BJ (cell line): ENCODE measurements at regions not wholly inside any gene's neighbourhood (a gene's known extent, or its start where the extent isn't known, plus 50 kb on each side); places are given as distances from the start of the nearest gene placed in this dataset.

ENCODE experiments used
- CTCF ChIA-PET: fragments of 350-600 bp; formaldehyde crosslinking; extraction: SDS; loops from one replicate; lab custom pipeline; 2021; ENCODE audit warnings: antibody characterized with exemption, inconsistent platforms; lab: Yijun Ruan, JAX
- POLR2A ChIA-PET: fragments of 300-600 bp; sonication (Branson Sonifier 250); formaldehyde crosslinking; extraction: SDS; loops from one replicate; lab custom pipeline; 2021; ENCODE audit warnings: antibody characterized with exemption; lab: Charles Lee
- DNase-seq: peaks from one replicate; pipeline ENCODE4 v3.0.0-alpha.2; 2011; ENCODE audit warnings: low read depth
- H3K27me3 ChIP-seq: 2 replicates; pipeline ENCODE4 v1.6.0; 2011; ENCODE audit warnings: low read length; ENCODE audit not compliant: control insufficient read depth, insufficient read depth
- H3K36me3 ChIP-seq: 2 replicates; pipeline ENCODE4 v1.5.1; 2011; ENCODE audit warnings: low read length; ENCODE audit not compliant: control insufficient read depth, insufficient read depth
- H3K4me3 ChIP-seq: 2 replicates; pipeline ENCODE4 v1.5.1; 2011; ENCODE audit warnings: low read depth, mild to moderate bottlenecking, control low read depth, low read length
- CTCF ChIP-seq: IDR thresholded peaks from 2 replicates; pipeline ENCODE4 v1.5.1; 2011; ENCODE audit warnings: low read depth, mild to moderate bottlenecking, control low read depth, inconsistent platforms, low read length, moderate library complexity; ENCODE audit not compliant: insufficient read depth

DNA sequence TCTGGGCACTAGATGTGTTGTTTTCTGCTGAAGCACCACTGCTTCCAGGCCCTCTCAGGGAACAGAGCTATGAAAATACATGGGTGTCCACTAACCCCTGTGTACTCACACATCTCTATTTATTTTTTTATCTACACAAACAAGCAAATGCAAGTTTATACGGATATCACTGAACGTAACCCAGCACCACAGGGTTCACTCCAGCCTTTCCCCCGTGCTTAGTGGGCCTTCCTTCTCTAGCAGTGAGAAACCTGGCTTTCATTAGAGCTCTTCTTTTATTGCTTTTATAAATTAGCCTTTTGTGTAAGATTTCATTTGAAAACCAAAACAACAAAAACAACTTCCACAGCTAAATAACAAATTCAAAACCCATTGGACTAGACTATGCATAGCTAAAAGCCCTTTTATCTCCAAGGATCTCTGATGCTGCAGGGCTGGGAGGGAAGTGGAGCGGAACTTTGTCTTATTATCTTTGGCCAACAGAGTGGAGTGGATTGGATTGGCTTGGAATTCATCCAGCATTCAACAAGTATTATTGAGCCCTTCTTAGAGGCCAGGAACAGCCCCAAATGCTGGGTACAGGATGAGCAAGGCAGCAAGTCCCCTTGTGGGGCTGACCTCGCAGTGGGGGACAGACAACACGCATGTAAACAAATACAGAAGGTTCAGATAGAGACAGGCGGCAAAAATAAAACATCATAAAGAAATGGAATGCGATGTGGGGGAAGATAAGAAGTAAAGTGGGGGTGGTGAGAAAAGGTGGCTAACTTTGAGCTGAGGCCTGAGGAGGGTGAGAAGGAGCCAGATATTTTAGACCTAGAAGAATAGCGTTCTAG is 371.8 kb upstream of the POU3F1 start:
- Histone ChIP-seq H3K27me3 (no peaks in the 10 kb centered on the region), H3K4me3 (no peak overlapping the region), H3K36me3 (no peaks in the 10 kb centered on the region)
- TF ChIP-seq CTCF, result no peak
- DNase-seq, result no peak
- ChIA-PET CTCF (no interaction called here), POLR2A (no interaction called here)

GRCh38 chr1:38403667-38404066 is 357.1 kb upstream of the POU3F1 start:
- POLR2A ChIA-PET, result no interaction called here
- CTCF ChIA-PET, result no interaction called here
- H3K36me3 ChIP-seq, result no peaks in the 10 kb centered on the region
- H3K4me3 ChIP-seq, result no peak overlapping the region
- DNase-seq, result no peak
- TF ChIP-seq CTCF, result no peak
- H3K27me3 ChIP-seq, result no peaks in the 10 kb centered on the region

DNA sequence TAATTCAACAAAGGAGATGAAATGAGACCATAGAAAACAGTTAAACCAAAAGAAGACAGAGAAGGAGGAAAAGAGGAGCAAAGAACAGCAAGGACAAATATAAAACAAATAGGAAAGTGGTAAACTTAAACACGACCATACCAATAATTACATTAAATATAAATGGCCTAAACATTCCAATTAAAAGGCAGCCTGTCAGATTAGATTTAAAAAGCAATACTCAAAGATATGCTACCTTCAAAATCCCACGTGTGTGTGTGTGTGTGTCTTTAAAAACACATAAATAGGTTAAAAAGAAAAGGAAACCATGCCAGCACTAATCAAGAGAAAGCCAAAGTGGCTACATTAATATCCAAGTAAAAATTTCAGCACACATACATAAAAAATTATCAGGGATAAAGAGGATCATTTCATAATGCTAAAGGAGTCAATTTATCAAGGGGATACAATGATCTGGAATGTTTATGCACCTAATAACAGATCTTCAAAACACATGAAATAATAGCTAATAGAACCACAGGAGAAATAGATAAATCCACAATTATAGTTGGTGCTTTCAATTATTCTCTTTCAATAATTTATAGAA is 355.7 kb upstream of the POU3F1 start:
- CTCF ChIA-PET, result no interaction called here
- TF ChIP-seq CTCF, result no peak

DNA sequence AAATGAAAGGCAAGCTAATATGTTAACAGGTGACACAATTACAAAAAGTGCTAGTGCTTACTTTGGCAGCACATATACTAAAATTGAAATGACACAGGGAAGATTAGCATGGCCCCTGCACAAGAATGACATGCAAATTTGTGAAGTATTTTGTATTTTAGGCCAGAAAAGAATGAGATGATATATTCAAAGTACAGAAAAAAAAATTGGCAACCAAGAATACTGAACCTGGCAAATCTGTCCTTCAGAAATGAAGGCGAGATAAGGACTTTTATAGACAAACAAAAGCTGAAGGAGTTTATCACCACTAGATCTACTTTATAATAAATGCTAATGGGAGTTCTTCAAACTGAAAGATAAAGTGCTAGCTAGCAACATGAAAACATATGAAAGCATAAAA is 350.0 kb upstream of the POU3F1 start:
- ChIA-PET POLR2A (no interaction called here), CTCF (no interaction called here)
- H3K27me3 ChIP-seq, result no peaks in the 10 kb centered on the region
- no peak overlapping the region for H3K4me3 ChIP-seq
- TF ChIP-seq CTCF, result no peak
- no peak for DNase-seq
- no peaks in the 10 kb centered on the region for H3K36me3 ChIP-seq

More for the DNA sequence above, 355.7 kb upstream of the POU3F1 start:
- no peak for DNase-seq
- Histone ChIP-seq H3K4me3 (no peak overlapping the region), H3K36me3 (no peaks in the 10 kb centered on the region), H3K27me3 (no peaks in the 10 kb centered on the region)
- POLR2A ChIA-PET, result no interaction called here

DNA sequence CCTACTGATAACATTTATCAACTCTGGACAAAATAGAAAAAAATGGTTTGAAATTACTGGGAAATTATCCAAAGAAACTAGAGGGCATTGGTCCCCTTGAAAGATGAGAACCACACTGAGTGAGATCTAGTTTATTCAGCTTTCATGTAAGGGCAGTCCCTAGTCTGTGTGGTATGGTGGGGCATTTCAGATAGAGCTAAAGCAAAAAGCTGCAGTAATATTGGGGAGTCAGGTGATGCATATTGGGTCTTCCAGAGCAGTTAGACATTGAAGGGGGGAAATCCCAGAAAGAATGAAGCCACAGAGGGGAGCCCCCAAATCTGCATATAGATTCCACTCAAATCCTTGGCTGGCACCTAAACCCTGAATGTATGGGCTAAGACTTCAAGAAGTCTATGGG is 347.7 kb upstream of the POU3F1 start:
- no peak overlapping the region for H3K4me3 ChIP-seq
- ChIA-PET POLR2A (no interaction called here), CTCF (no interaction called here)
- no peak for DNase-seq
- H3K27me3 ChIP-seq, result no peaks in the 10 kb centered on the region
- no peaks in the 10 kb centered on the region for H3K36me3 ChIP-seq
- TF ChIP-seq CTCF, result no peak
